NB4 (cell line): ENCODE measurements at regions not wholly inside any gene's neighbourhood (a gene's known extent, or its start where the extent isn't known, plus 50 kb on each side); places are given as distances from the start of the nearest gene placed in this dataset.
"Not testable (repeated sequence)": the region's sequence is repeated elsewhere in the genome, so short reads cannot be mapped to it uniquely, and the experiment has no call there.

Experiments
- DNase-seq: peaks from one replicate; pipeline ENCODE4 v3.0.0; 2010; ENCODE audit warnings: low read depth
- H3K4me3 ChIP-seq: one replicate; pipeline ENCODE4 v1.5.1; 2011; ENCODE audit warnings: mild to moderate bottlenecking, low read depth, low read length, moderate library complexity
- MYC ChIP-seq: IDR thresholded peaks from 2 replicates; pipeline ENCODE4 v1.6.1; 2011; ENCODE audit warnings: low read depth, low read length
- POLR2A ChIP-seq: IDR thresholded peaks from 2 replicates; pipeline ENCODE4 v1.6.1; 2011; ENCODE audit warnings: mild to moderate bottlenecking; ENCODE audit not compliant: insufficient read length; ENCODE audit errors: extremely low read depth
- TF ChIP-seq, protein P1 (sequence below): IDR thresholded peaks from 2 replicates; pipeline ENCODE4 v1.6.1; 2011; ENCODE audit warnings: low read depth, low read length
- TF ChIP-seq, protein P2 (sequence below): IDR thresholded peaks from one replicate; pipeline ENCODE4 v1.5.1; 2012; ENCODE audit warnings: low read depth, low read length

DNA sequence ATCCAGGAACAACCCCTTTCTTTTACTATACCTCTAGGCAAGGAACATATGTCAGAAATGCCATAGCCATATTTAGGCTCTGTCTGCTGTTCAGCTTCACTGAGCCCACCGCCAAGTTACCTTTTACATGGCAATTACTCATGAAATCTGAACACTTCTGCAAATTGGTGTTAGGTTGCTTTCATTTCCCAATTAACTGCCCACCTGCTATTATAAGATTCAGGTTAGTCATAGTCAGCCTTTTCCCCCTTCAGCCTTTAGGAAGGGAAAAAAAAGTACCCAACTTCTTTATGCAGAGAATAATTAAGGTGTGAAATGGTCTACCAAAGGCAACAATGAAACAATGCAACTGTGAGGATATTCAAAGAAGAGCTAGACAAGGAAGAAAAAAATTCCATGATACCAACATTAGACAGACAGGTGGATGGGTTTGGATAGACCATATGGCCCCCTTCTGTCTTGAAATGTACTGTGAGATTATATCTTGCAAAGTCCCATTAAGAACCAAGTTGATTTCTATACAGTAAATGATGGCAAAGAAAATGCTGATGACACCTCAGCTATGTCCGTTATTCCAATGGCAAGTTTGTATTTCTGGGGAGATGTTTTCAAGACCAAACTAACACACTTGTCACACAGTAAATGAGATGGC is 442.1 kb upstream of the NRP1 start:
- no peak for DNase-seq
- H3K4me3 ChIP-seq = no peak overlapping the region
- TF ChIP-seq, protein P1, sequence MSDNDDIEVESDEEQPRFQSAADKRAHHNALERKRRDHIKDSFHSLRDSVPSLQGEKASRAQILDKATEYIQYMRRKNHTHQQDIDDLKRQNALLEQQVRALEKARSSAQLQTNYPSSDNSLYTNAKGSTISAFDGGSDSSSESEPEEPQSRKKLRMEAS = no peak
- TF ChIP-seq, protein P2, sequence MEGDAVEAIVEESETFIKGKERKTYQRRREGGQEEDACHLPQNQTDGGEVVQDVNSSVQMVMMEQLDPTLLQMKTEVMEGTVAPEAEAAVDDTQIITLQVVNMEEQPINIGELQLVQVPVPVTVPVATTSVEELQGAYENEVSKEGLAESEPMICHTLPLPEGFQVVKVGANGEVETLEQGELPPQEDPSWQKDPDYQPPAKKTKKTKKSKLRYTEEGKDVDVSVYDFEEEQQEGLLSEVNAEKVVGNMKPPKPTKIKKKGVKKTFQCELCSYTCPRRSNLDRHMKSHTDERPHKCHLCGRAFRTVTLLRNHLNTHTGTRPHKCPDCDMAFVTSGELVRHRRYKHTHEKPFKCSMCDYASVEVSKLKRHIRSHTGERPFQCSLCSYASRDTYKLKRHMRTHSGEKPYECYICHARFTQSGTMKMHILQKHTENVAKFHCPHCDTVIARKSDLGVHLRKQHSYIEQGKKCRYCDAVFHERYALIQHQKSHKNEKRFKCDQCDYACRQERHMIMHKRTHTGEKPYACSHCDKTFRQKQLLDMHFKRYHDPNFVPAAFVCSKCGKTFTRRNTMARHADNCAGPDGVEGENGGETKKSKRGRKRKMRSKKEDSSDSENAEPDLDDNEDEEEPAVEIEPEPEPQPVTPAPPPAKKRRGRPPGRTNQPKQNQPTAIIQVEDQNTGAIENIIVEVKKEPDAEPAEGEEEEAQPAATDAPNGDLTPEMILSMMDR = no peak
- TF ChIP-seq MYC (no peak), POLR2A (no peak)

DNA sequence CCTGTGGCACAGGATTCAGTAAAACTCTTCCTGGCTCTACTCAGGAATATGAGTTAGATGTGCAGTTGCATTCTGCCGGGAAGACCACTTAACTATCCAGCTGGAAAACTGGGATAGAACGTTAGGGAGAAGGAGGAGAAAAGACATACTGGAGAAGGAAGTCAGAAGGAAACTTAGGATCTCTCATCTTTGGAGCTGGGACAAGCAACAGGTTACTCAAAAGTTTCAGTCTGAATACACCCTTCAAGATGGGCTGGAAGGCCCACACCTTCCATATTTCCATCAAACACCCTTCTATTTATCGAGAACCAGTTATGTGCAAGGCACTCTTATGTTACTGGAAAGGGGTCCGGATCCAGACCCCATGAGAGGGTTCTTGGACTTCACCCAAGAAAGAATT is 440.4 kb upstream of the NRP1 start:
- DNase-seq = no peak
- TF ChIP-seq MYC (no peak), POLR2A (no peak)
- TF ChIP-seq, protein P1 = no peak
- TF ChIP-seq, protein P2 = no peak
- H3K4me3 ChIP-seq = no peak overlapping the region

DNA sequence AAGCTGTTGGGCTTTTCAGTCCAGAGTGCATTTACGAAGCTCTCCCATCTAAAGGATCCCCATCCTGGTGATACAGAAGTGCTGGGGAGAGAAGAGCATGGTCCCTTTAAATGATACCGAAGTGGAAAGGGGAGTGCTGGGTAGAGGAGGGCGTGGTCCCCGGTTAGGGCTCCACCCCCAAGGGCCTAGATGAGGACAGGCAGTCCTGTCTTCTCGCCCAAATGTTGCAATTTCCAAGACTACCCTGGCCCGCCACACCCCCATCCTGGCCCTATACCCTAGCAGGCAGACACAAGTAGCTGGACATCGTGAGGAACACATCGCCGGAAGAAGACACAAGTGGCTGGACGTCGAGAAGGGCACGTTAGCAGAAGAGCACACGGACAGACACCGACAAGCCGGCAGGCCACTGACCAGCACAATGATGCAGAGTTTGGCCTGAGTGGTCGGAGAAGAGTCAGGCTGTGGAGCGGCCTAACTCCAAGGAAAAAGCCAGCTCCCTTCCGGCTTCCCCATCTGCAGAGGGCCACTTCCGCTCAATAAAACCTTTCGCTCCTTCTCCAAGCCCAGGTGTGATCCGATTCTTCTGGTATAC is 439.5 kb upstream of the NRP1 start:
- no peak for DNase-seq
- TF ChIP-seq, protein P2 = no peak
- TF ChIP-seq, protein P1 = no peak
- no peak for TF ChIP-seq MYC
- TF ChIP-seq POLR2A = no peak
- no peak overlapping the region for H3K4me3 ChIP-seq

DNA sequence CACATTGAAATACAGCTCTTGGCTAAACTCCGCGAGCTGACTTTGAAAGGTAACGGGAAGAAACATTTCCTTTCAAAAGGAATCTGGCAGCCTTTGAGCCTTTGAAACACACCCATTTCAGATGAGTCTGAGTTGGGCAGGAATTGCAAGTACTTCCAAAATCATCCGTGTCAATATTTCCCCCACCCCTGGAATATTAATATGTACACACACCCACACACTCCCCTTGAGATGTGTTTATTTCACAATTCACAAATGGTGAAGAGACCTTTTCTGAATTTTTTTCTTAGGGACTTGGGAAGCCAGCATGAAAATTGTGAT is 438.7 kb upstream of the NRP1 start:
- H3K4me3 ChIP-seq = no peak overlapping the region
- no peak for DNase-seq
- TF ChIP-seq, protein P1 = no peak
- TF ChIP-seq, protein P2 = no peak
- TF ChIP-seq POLR2A = no peak
- TF ChIP-seq MYC = no peak

DNA sequence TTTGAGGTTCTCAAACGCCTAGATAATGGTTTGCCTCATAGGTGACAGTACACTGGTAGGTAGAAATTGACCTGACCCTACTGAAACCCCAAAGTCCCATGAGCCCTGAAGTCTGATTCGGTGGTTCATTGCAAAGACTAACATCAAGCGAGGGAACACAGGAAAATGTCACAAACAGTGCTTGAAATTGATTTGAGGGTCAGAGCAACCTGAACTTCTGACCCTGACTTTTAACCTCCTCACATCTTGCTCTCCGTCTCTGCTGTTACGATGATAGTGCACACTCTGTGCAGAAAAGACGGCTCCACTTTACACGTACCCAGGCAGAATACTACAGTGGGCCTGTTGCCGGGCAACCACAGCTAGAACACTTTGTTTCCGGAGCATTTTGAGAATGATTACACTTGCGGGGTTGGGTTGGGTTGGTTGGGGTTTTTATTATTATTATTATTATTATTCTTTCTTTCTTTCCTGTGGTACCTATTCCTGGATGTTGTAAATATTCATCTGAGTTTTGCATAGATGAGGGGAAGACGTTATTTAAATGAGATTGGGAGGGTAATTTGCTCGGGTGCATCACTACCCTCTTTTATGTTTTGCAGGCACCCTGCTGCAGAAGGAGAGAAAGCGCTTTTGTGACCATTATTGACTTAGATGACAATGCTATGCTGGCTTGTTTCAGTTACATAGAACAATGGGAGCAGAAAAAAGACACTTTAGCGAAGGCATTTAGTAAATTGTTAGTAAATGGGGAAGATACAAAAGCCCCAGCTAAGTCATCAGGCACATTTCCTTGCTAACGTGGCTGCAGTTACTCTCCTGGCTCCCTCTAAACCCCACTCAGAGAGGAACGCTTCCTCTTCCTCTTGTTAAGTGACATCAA is 438.1 kb upstream of the NRP1 start:
- H3K4me3 ChIP-seq = no peak overlapping the region
- peak; percentile 1 for DNase-seq
- TF ChIP-seq, protein P1 = no peak
- TF ChIP-seq, protein P2 = no peak
- TF ChIP-seq POLR2A (no peak), MYC (no peak)

DNA sequence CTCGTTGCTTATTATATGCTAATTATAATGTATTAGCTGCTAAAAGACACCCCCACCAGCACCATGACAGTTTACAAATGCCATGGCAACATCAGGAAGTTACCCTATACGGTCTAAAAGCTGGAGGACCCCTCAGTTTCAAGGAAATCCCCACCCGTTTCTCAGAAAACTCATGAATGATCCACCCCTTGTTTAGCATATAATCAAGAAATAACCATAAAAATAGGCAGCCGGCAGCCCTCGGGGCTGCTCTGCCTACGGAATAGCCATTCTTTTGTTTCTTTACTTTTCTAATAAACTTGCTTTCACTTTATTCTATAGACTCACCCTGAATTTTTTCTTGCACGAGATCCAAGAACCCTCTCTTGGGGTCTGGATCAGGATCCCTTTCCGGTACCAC is 437.4 kb upstream of the NRP1 start:
- not testable (repeated sequence) for H3K4me3 ChIP-seq, DNase-seq
